HG03108 (cell line): ENCODE measurements at regions not wholly inside any gene's neighbourhood (a gene's known extent, or its start where the extent isn't known, plus 50 kb on each side); places are given as distances from the start of the nearest gene placed in this dataset.

Experiments used
- ATAC-seq: cut with Tn5 transposase; IDR thresholded peaks from one replicate; pipeline ENCODE4 v1.9.1; 2021; ENCODE audit warnings: moderate library complexity; ENCODE audit not compliant: unreplicated experiment

- ATAC-seq: no peak
Observed at GRCh38 chr10:6339891-6340290, 137.2 kb downstream of the PFKFB3 start.

- ATAC-seq: no peak
Observed at GRCh38 chr10:6342096-6342685, 139.5 kb downstream of the PFKFB3 start.

GRCh38 chr10:6343305-6344010, 140.7 kb downstream of the PFKFB3 start:
- ATAC-seq: no peak

DNA sequence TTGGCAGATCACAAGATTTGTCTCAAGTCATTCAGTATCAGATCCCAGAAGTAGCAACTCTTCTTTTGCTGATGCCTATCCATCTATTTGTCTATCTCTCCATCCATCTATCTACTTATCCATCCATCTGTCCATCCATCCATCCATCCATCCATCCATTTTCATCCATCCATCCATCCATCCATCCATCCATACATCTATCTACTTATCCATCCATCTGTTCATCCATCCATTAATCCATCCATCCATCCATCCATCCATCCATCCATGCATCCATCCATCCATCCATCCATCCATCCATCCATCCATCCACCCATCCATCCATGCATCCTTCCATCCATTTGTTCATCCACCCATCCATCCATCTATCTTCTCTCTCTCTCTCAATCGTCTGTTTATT, 142.7 kb downstream of the PFKFB3 start:
- ATAC-seq: no peak

DNA sequence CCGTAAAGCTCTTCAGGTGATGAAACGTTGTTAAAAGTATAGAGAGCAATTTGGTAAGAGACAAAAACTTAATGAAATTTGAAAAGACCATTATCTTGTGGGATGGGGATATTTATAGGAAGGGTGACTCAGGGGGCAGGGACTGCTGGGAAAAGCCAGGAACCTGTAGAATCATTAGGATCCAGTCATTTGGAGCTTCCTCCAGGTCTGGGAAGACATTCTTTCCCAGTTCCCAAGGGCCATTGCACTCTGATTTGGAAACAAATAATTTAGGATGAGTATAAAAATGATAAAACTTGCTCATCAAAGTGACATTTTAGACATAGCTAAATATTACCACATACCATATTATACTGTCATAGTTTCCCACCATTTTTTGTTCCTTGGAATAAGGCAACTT, 143.9 kb downstream of the PFKFB3 start:
- ATAC-seq: no peak

GRCh38 chr10:6347391-6347951, 144.7 kb downstream of the PFKFB3 start:
- peak; percentile 15 for ATAC-seq

DNA sequence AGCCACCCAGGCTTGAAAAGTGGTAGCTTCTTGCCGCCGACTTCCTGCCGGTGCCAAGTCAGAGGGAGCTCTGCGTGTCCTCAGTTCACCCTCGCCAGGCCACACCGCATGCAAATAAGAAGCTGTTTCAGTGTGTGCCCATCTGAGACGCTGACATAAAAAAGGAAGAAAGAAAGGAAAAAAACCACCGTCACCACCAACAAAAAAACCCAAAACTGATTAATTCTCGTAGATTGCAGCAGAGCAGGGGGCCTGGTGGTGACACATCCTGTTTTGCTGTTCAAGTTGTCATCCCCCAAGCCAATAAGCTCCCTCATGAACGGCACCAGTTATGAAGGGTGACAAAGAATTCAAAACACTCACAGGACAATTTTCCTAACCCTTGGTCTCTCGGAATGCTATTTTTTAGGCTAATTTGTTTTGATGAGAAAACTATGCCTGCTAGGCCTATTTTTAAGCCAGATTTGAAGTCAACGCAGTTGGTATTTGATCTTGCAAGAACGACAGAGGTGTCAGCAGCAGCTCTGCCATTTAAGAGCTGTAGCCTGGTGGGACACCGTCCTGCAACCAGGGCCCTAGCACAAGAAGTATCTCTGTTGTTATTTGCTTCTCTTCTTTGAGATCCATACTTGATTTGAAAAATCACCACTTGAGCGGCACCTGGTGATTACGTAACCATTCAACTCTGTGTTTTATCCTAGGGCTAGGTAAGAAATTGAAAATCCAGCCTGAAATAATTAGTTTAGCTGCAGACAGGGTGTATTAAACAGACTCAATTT, 145.6 kb downstream of the PFKFB3 start:
- peak; percentile 95 for ATAC-seq

DNA sequence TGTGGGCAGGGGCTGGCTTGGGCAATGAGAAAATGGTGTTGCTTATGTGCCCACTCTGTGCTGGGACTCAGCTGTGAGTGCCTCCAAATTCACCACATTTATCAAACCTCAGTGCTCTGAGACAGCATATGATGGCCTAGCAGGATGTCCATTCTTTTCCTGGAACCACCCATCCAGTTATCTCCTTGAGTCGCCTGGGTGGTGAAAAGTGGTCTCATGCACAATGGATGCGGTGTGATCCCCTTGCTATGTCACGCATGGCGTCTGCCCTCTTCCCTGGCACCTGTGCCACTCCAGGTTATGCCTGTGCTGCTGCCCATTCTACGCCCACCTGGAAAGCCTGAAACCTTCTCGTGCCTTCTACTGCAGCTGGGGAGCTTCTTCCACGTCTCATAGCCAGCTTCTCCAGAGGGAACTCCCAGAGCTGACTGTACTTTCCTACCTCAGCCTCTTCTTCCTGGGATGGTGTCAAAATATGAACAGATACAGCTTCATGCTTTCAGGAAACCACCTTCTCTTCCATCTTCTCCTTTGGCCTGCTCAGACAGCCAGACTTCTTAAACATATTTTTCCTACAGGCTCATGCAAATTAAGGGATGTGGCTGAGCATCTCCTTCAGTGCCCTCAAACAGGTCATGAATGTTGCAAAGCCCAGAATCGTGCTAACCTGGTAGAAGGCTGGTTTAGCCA, 147.3 kb downstream of the PFKFB3 start:
- ATAC-seq: no peak

- ATAC-seq: no peak
Observed at GRCh38 chr10:6350609-6351008, 147.9 kb downstream of the PFKFB3 start.

DNA sequence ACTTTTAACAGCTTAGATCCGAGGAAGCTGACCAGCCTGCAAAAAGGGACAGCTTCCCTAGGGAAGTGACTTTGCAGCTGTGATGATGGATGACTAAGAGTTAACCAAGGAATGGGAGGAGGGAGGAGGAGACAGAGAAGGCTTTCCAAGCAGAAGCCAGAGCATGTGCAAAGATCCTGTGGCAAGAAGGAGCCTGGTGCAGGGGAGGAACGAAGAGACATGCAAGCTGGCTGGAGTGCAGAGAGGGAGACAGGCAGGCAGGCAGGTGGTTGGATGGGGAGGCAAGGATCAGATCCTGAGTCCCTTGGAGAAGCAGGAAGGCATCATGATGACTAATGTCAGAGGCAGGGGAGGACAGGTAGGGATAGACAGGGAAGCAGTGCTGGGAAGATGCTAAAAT, 148.8 kb downstream of the PFKFB3 start:
- no peak for ATAC-seq

DNA sequence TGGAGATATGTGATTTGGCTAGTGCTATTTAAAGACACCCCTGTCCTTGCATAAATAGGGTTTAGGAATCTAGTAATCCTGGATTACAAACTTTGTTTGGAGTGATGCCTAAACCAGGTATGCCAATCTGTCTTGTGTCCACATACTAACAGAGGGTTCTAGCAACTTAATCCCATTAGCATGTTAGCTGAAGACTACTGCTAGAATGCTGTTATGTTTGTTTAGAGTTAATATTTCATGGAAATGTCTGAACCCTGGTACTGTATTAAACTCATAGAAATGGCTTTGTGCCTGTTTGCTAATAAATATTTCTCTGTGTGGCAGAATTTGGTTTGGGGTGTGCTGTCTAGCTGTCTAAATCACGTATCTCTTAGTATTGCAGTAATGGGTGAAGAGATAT, 150.8 kb downstream of the PFKFB3 start:
- ATAC-seq: no peak

- no peak for ATAC-seq
Observed at GRCh38 chr10:6354168-6354772, 151.5 kb downstream of the PFKFB3 start.

DNA sequence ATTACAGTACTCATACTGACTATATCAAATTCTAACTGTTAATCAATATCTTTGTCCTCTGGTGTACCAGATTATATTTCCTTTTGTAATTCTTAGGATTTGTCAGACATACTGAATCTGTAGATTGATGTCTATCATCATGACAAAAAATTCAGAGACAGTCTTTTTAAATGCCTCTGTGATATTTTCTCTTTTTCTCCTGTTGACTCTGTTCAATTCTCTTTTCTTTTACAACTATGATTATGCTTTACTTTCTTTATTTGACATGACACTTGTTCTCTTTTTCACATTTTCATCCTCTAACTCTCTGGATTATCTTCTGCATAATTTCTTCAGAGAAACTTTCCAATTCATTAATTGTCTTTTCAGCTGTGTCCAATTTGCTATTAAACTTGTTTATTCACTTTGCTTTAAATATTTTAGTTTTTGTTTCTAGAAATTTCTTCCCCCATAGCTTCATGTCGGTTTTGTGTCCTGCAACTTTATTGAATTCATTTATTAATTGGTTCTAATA, 153.6 kb downstream of the PFKFB3 start:
- ATAC-seq: no peak

GRCh38 chr10:6361869-6362268, 159.1 kb downstream of the PFKFB3 start:
- no peak for ATAC-seq

DNA sequence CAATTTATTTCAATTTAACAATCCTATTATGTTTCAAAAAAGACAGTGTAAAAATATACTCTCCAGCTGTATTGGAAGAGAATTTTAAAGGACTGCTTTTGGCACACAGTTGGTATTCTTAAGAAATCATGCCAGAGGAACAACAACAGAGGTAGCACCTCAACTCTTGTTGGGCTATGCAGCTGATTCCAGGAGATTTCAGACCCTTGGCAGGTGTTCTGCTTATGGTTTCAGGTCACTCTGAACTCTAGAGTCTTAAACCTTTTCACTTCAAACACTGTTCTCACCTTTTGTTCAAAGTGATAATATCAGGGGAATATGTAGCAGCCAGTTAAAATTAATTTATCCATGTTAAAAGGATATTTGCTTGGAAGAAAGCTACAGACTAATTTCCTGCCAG, 160.1 kb downstream of the PFKFB3 start:
- ATAC-seq: no peak

DNA sequence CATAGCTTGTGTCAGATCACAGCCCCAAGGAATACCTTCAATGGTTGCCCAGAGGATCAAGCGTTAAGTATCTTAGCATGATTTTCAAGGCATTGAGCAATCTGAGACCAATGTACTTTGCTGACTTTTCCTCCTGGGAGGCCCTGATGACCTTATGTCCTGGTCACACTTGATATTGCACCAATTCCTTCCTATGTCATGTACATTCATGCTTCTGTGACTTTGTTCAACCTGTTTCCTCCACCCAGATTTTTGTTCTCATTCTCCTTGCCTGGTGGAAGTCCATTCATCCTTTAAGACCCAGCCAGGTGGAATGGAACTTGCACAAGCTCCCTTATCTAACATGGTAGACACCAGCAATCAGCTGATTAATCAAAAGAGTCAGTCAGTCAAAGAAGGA, 160.8 kb downstream of the PFKFB3 start:
- ATAC-seq: no peak

DNA sequence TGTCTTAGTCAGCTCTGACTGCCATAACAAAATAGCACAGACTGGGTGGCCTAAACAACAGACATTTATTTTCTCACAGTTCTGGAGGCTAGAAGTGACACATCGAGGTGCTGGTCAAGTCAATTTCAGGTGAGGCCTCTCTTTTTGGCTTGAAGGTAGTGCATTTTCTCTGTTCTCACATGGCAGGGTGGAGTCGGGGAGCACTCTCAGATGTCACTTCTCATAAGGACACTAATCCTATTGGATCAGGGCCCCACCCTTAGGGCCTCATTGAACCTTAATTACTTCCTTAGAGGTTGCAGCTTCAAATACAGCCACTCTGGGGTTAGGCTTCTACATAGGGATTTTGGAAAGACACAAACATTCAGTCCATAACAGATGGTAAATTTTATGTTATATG, 161.6 kb downstream of the PFKFB3 start:
- no peak for ATAC-seq

GRCh38 chr10:6364893-6365292, 162.2 kb downstream of the PFKFB3 start:
- no peak for ATAC-seq

GRCh38 chr10:6365384-6365783, 162.7 kb downstream of the PFKFB3 start:
- no peak for ATAC-seq
